ENCODE measurements at regions not wholly inside any gene's neighbourhood (a gene's known extent, or its start where the extent isn't known, plus 50 kb on each side); places are given as distances from the start of the nearest gene placed in this dataset.

GRCh38 chr16:51405361-51405760, 254.3 kb upstream of the SALL1 start:
- no peak for TF ChIP-seq CTCF (IDR thresholded peaks at IDR 0.05)

- no peak for TF ChIP-seq CTCF (IDR thresholded peaks at IDR 0.05)
Observed at GRCh38 chr16:51404386-51404785, 253.3 kb upstream of the SALL1 start.

GRCh38 chr16:51402785-51403184, 251.7 kb upstream of the SALL1 start:
- no peak for TF ChIP-seq CTCF (IDR thresholded peaks at IDR 0.05)

- TF ChIP-seq CTCF (IDR thresholded peaks at IDR 0.05): no peak
Observed at GRCh38 chr16:51402298-51402697, 251.2 kb upstream of the SALL1 start.

- no peak for TF ChIP-seq CTCF (IDR thresholded peaks at IDR 0.05)
Observed at GRCh38 chr16:51401673-51402072, 250.6 kb upstream of the SALL1 start.

GRCh38 chr16:51399908-51400670, 249.0 kb upstream of the SALL1 start:
- TF ChIP-seq CTCF (IDR thresholded peaks at IDR 0.05): no peak

GRCh38 chr16:51394421-51394820, 243.4 kb upstream of the SALL1 start:
- TF ChIP-seq CTCF (IDR thresholded peaks at IDR 0.05): no peak

Data from LNCAP (cell line).